KOPT-K1 (cell line): ENCODE measurements at regions not wholly inside any gene's neighbourhood (a gene's known extent, or its start where the extent isn't known, plus 50 kb on each side); places are given as distances from the start of the nearest gene placed in this dataset.
"Not testable (repeated sequence)": the region's sequence is repeated elsewhere in the genome, so short reads cannot be mapped to it uniquely, and the experiment has no call there.

Experiments
- H3K27ac ChIP-seq: fragments of 200-600 bp; sonication (generic); 2 replicates; pipeline ENCODE4 v1.5.1; 2016; ENCODE audit warnings: antibody characterized with exemption, mild to moderate bottlenecking, low read depth, low read length; ENCODE audit not compliant: poor library complexity, severe bottlenecking
- H3K36me3 ChIP-seq: fragments of 200-600 bp; sonication (generic); 2 replicates; pipeline ENCODE4 v1.5.1; 2017; ENCODE audit warnings: antibody characterized with exemption, mild to moderate bottlenecking, low read length, moderate library complexity; ENCODE audit not compliant: insufficient read depth
- H3K9me3 ChIP-seq: fragments of 200-600 bp; sonication (generic); 2 replicates; pipeline ENCODE4 v1.5.1; 2017; ENCODE audit warnings: antibody characterized with exemption, low read length, mild to moderate bottlenecking; ENCODE audit not compliant: insufficient read depth, poor library complexity, severe bottlenecking

GRCh38 chr2:8344144-8345097 is 337.4 kb upstream of the ID2 start:
- Histone ChIP-seq H3K9me3 (no peaks in the 10 kb centered on the region), H3K36me3 (no peaks in the 10 kb centered on the region), H3K27ac (no peak overlapping the region)

- Histone ChIP-seq H3K27ac (no peak overlapping the region), H3K9me3 (no peaks in the 10 kb centered on the region), H3K36me3 (no peaks in the 10 kb centered on the region)
These were observed 336.7 kb upstream of the ID2 start for GRCh38 chr2:8345200-8345599.

GRCh38 chr2:8346208-8346607 is 335.6 kb upstream of the ID2 start:
- Histone ChIP-seq H3K36me3 (no peaks in the 10 kb centered on the region), H3K27ac (no peak overlapping the region), H3K9me3 (no peaks in the 10 kb centered on the region)

- no peak overlapping the region for H3K27ac ChIP-seq
- no peaks in the 10 kb centered on the region for H3K9me3 ChIP-seq
- H3K36me3 ChIP-seq, result no peaks in the 10 kb centered on the region
These were observed 335.0 kb upstream of the ID2 start for GRCh38 chr2:8346706-8347430.

- not testable (repeated sequence) for H3K27ac ChIP-seq, H3K36me3 ChIP-seq, H3K9me3 ChIP-seq
These were observed 332.9 kb upstream of the ID2 start for GRCh38 chr2:8348911-8349310.

GRCh38 chr2:8352296-8352695 is 329.6 kb upstream of the ID2 start:
- Histone ChIP-seq H3K36me3 (no peaks in the 10 kb centered on the region), H3K27ac (no peak overlapping the region), H3K9me3 (no peaks in the 10 kb centered on the region)

GRCh38 chr2:8352989-8353388 is 328.9 kb upstream of the ID2 start:
- Histone ChIP-seq H3K36me3 (no peaks in the 10 kb centered on the region), H3K9me3 (no peaks in the 10 kb centered on the region)

GRCh38 chr2:8355102-8355859 is 326.6 kb upstream of the ID2 start:
- Histone ChIP-seq H3K27ac (no peak overlapping the region), H3K9me3 (no peaks in the 10 kb centered on the region), H3K36me3 (no peaks in the 10 kb centered on the region)

More at GRCh38 chr2:8352989-8353388, 328.9 kb upstream of the ID2 start:
- no peak overlapping the region for H3K27ac ChIP-seq

GRCh38 chr2:8357738-8358518 is 323.9 kb upstream of the ID2 start:
- H3K27ac ChIP-seq, result no peak overlapping the region
- H3K9me3 ChIP-seq, result no peaks in the 10 kb centered on the region
- no peaks in the 10 kb centered on the region for H3K36me3 ChIP-seq

- Histone ChIP-seq H3K9me3 (no peaks in the 10 kb centered on the region), H3K36me3 (no peaks in the 10 kb centered on the region), H3K27ac (no peak overlapping the region)
These were observed 319.9 kb upstream of the ID2 start for GRCh38 chr2:8361930-8362329.

GRCh38 chr2:8363161-8363560 is 318.7 kb upstream of the ID2 start:
- Histone ChIP-seq H3K36me3 (no peaks in the 10 kb centered on the region), H3K27ac (no peak overlapping the region)

GRCh38 chr2:8364668-8365067 is 317.2 kb upstream of the ID2 start:
- H3K27ac ChIP-seq, result no peak overlapping the region
- H3K36me3 ChIP-seq, result no peaks in the 10 kb centered on the region
- no peaks in the 10 kb centered on the region for H3K9me3 ChIP-seq

More at GRCh38 chr2:8363161-8363560, 318.7 kb upstream of the ID2 start:
- no peaks in the 10 kb centered on the region for H3K9me3 ChIP-seq

- H3K9me3 ChIP-seq, result no peaks in the 10 kb centered on the region
- H3K27ac ChIP-seq, result no peak overlapping the region
- no peaks in the 10 kb centered on the region for H3K36me3 ChIP-seq
These were observed 316.4 kb upstream of the ID2 start for GRCh38 chr2:8365331-8365910.

GRCh38 chr2:8367833-8368232 is 314.0 kb upstream of the ID2 start:
- no peaks in the 10 kb centered on the region for H3K36me3 ChIP-seq
- H3K9me3 ChIP-seq, result peaks cover 4% of the 10 kb centered on the region
- H3K27ac ChIP-seq, result no peak overlapping the region
